ENCODE measurements at regions not wholly inside any gene's neighbourhood (a gene's known extent, or its start where the extent isn't known, plus 50 kb on each side); places are given as distances from the start of the nearest gene placed in this dataset.
A peak's percentile ranks its signal among the peaks of the same experiment; 100 is the strongest.

GRCh38 chr3:159804726-159805410 lies 183.8 kb upstream of the IL12A start:
- TF ChIP-seq, protein P1, sequence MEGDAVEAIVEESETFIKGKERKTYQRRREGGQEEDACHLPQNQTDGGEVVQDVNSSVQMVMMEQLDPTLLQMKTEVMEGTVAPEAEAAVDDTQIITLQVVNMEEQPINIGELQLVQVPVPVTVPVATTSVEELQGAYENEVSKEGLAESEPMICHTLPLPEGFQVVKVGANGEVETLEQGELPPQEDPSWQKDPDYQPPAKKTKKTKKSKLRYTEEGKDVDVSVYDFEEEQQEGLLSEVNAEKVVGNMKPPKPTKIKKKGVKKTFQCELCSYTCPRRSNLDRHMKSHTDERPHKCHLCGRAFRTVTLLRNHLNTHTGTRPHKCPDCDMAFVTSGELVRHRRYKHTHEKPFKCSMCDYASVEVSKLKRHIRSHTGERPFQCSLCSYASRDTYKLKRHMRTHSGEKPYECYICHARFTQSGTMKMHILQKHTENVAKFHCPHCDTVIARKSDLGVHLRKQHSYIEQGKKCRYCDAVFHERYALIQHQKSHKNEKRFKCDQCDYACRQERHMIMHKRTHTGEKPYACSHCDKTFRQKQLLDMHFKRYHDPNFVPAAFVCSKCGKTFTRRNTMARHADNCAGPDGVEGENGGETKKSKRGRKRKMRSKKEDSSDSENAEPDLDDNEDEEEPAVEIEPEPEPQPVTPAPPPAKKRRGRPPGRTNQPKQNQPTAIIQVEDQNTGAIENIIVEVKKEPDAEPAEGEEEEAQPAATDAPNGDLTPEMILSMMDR (IDR thresholded peaks at IDR 0.05; ENCODE audit: insufficient read depth, low read length, missing control alignments): peak; percentile 92
- POLR2A ChIA-PET: interaction anchor here (2.2 kb wide), 1 partner anchor 42 kb away, joined by 10 read pairs; no protein-coding TSS in a partner anchor
- H3K4me3 ChIP-seq (ENCODE audit: low read depth, low read length): no peak overlapping the region
- CTCF ChIA-PET: interaction anchor here (0.6 to 10.3 kb wide), 42 partner anchors 9 to 959 kb away, joined by 3 to 131 read pairs (median 5); no protein-coding TSS in a partner anchor
- no peak for DNase-seq (ENCODE audit: low read depth, low spot score)

- ChIA-PET POLR2A (no interaction called here), CTCF (interaction anchor here (0.6 to 10.3 kb wide), 44 partner anchors 10 to 959 kb away, joined by 3 to 131 read pairs (median 5); no protein-coding TSS in a partner anchor)
- no peak for DNase-seq (ENCODE audit: low read depth, low spot score)
Measured at GRCh38 chr3:159805411-159805772, 183.2 kb upstream of the IL12A start.

DNA sequence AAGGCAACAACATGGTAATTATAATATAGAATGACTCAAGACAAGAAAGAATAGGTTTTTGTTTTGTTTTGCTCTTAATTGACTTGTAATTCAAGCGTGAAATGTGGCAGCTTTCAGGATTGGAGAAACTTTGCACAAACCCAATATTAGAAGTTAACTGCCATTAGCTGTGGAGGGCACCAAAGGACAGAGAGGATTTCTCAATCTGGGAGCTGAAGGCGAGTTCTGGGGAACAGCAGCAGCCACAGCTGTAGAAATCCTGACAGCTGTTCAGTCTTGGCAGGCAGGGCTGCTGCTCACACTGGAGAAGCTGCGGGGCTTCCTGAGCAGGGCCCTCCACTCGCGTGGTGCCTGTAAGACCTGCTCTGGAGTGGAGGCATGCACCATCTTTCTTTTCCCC lies 182.2 kb upstream of the IL12A start:
- no peak for DNase-seq (ENCODE audit: low read depth, low spot score)
- TF ChIP-seq, protein P1 (IDR thresholded peaks at IDR 0.05; ENCODE audit: insufficient read depth, low read length, missing control alignments): no peak
- H3K4me3 ChIP-seq (ENCODE audit: low read depth, low read length): no peak overlapping the region
- CTCF ChIA-PET: interaction anchor here (0.6 to 10.3 kb wide), 31 partner anchors 10 to 541 kb away, joined by 3 to 131 read pairs (median 8); no protein-coding TSS in a partner anchor
- POLR2A ChIA-PET: interaction anchor here (0.6 kb wide), 1 partner anchor 160 kb away, joined by 3 read pairs; no protein-coding TSS in a partner anchor

More at GRCh38 chr3:159805411-159805772, 183.2 kb upstream of the IL12A start:
- H3K4me3 ChIP-seq (ENCODE audit: low read depth, low read length): no peak overlapping the region
- TF ChIP-seq, protein P1 (IDR thresholded peaks at IDR 0.05; ENCODE audit: insufficient read depth, low read length, missing control alignments): no peak

DNA sequence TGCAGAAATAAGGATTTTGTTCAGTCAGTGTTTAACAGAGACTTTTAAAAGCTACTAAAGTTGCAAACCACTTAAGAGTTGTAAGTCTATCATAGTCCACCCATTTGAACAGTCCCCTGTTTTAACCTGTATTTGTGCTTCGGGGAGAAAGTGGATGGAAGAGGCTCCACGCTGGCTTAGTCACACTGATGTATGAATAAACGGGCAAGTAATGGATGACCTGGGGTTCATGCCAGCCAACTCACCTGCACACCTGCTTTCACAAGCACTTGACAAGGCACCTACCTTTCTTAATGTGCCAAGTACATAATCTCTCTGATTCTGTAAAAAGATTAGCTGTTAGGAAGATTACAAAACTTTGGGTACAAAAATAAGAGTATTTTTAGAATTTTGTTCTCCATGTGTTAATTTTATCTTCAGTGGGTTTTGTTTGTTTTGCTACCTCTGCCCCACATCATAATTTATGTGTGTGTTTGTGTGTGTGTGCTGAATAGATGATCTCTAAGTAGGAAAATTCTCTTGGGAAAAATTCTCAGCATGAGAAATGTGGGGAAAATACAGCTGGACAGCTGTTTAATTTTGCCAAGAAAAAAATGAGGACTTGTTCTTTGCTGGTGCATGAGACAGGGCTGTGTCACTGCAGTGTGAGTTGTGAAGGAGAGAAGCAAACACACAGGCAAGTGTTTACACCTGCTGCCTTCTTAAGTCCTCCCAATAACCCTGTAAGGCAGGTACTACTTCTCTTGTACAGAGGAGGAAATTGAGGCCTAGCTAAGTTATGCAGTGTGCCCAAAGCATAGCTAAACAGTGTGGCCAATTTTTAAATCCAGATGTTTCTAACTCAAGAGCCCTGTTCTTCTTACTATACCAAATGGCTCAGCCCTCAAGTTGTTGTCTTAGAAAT lies 181.2 kb upstream of the IL12A start:
- ChIA-PET POLR2A (no interaction called here), CTCF (interaction anchor here (0.7 to 10.3 kb wide), 24 partner anchors 8 to 542 kb away, joined by 3 to 131 read pairs (median 5); no protein-coding TSS in a partner anchor)
- DNase-seq (ENCODE audit: low read depth, low spot score): no peak
- H3K4me3 ChIP-seq (ENCODE audit: low read depth, low read length): no peak overlapping the region
- TF ChIP-seq, protein P1 (IDR thresholded peaks at IDR 0.05; ENCODE audit: insufficient read depth, low read length, missing control alignments): no peak

DNA sequence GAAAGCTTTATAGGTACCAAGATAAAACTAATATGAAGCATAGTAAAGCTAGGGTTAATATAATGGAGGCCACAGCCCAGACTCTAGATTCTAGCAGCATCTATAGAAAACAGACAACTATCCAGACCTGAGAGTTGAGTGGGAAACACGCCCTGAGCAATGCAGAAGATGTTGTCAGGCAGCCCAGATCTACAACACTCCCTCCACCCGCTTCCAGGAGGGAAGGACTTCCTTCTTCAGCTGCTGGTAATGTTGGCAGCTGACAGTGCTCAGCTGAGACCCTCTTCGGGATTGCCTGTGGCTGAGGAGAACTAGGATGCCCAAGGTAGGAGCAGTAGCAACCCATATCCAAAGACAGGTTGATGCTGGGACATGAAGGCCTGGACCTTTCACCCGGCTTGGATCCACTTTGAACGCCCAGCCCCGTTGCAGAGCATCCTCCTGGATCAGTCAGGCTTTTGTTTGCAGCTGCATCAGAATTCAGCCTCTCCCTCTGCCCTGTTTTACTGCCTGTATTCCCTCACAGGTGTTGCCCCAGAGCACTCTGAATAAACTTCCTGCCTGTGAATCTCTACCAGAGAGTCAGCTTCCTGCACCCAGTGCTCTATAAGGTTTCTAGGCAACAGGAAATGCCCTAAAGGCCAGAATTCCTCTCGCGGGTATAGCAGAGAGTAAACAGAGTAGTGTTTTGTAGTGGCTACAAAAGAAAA lies 174.7 kb upstream of the IL12A start:
- POLR2A ChIA-PET: no interaction called here
- no peak for DNase-seq (ENCODE audit: low read depth, low spot score)

More for the DNA sequence above, 174.7 kb upstream of the IL12A start:
- CTCF ChIA-PET: interaction anchor here (0.8 to 8.2 kb wide), 6 partner anchors 9 to 198 kb away, joined by 3 to 107 read pairs (median 4); no protein-coding TSS in a partner anchor
- TF ChIP-seq, protein P1 (IDR thresholded peaks at IDR 0.05; ENCODE audit: insufficient read depth, low read length, missing control alignments): no peak
- H3K4me3 ChIP-seq (ENCODE audit: low read depth, low read length): no peak overlapping the region

Measured in AG04449 (cell line).